Keratinocyte (primary cell): ENCODE measurements at regions not wholly inside any gene's neighbourhood (a gene's known extent, or its start where the extent isn't known, plus 50 kb on each side); places are given as distances from the start of the nearest gene placed in this dataset.

Experiments used
- DNase-seq: peaks from one replicate; pipeline ENCODE4 v3.0.0-alpha.2; 2011; ENCODE audit warnings: low read depth, missing footprints, low spot score
- FAIRE-seq: peaks from 2 replicates; lab custom pipeline; 2011; peaks lifted over from hg19 to GRCh38; lab: Jason Lieb, UNC
- H2AFZ ChIP-seq: 2 replicates; pipeline ENCODE4 v1.6.0; 2012; ENCODE audit warnings: low read length, control low read depth, inconsistent platforms; ENCODE audit not compliant: control insufficient read depth
- H3K27ac ChIP-seq: 2 replicates; pipeline ENCODE4 v1.5.1; 2011; ENCODE audit warnings: low read length; ENCODE audit not compliant: control insufficient read depth, insufficient read depth
- H3K27me3 ChIP-seq: 3 replicates; pipeline ENCODE4 v1.6.0; 2011; ENCODE audit warnings: low read length; ENCODE audit not compliant: control insufficient read depth, insufficient read depth; ENCODE audit errors: extremely low read depth
- H3K36me3 ChIP-seq, 2 experiments: 2 replicates in 1 of 2; 3 replicates in 1 of 2; pipeline ENCODE4 v1.5.1; 2011; ENCODE audit warnings: low read length in 2 of 2, mild to moderate bottlenecking in 1 of 2; ENCODE audit not compliant: control insufficient read depth in 2 of 2, insufficient read depth in 2 of 2; ENCODE audit errors: extremely low read depth in 1 of 2
- H3K4me1 ChIP-seq: 3 replicates; pipeline ENCODE4 v1.5.1; 2011; ENCODE audit warnings: low read length; ENCODE audit not compliant: control insufficient read depth, insufficient read depth; ENCODE audit errors: extremely low read depth
- H3K4me2 ChIP-seq: 3 replicates; pipeline ENCODE4 v1.6.0; 2011; ENCODE audit warnings: low read depth, low read length; ENCODE audit not compliant: control insufficient read depth, insufficient read depth; ENCODE audit errors: extremely low read depth
- H3K4me3 ChIP-seq, 3 experiments: fragments of 200-600 bp in 1 of 3; sonication (generic) in 1 of 3; 2 replicates in 2 of 3; 3 replicates in 1 of 3; pipeline ENCODE4 v1.5.1; 2011 to 2016; ENCODE audit warnings: low read length in 3 of 3, mild to moderate bottlenecking in 3 of 3, control low read depth in 2 of 3, inconsistent platforms in 1 of 3, low read depth in 1 of 3, mixed read lengths in 1 of 3, mixed run types in 1 of 3, moderate library complexity in 1 of 3; ENCODE audit not compliant: control insufficient read depth in 2 of 3, insufficient read depth in 2 of 3; ENCODE audit errors: extremely low read depth in 1 of 3
- H3K79me2 ChIP-seq: 2 replicates; pipeline ENCODE4 v1.6.0; 2012; ENCODE audit warnings: low read length; ENCODE audit not compliant: control insufficient read depth, insufficient read depth
- H3K9ac ChIP-seq: 3 replicates; pipeline ENCODE4 v1.6.0; 2011; ENCODE audit warnings: low read length; ENCODE audit not compliant: control insufficient read depth, insufficient read depth; ENCODE audit errors: extremely low read depth
- H3K9me1 ChIP-seq: 3 replicates; pipeline ENCODE4 v1.6.0; 2011; ENCODE audit warnings: low read length; ENCODE audit not compliant: control insufficient read depth, insufficient read depth; ENCODE audit errors: extremely low read depth
- H3K9me3 ChIP-seq: 2 replicates; pipeline ENCODE4 v1.5.1; 2012; ENCODE audit warnings: low read depth, low read length; ENCODE audit not compliant: control insufficient read depth
- H4K20me1 ChIP-seq: 3 replicates; pipeline ENCODE4 v1.6.0; 2011; ENCODE audit warnings: low read length; ENCODE audit not compliant: control insufficient read depth, insufficient read depth; ENCODE audit errors: extremely low read depth
- EZH2 ChIP-seq: IDR thresholded peaks from one replicate; pipeline ENCODE4 v1.6.1; 2012; ENCODE audit warnings: inconsistent platforms, mild to moderate bottlenecking, low read length, moderate library complexity
- dilution Hi-C: fragments of 300-500 bp; cut with MboI; formaldehyde crosslinking; loops from one replicate; pipeline ENCODE4 v1.7.0; 2020; ENCODE audit warnings: low sequenced_read_pairs; ENCODE audit not compliant: extremely low pct_ligation_motif_present
- TF ChIP-seq, protein P1 (sequence below), 3 experiments: IDR thresholded peaks in 1 of 3; conservative IDR thresholded peaks in 1 of 3; optimal IDR thresholded peaks in 1 of 3; 2 replicates in 2 of 3; 3 replicates in 1 of 3; pipeline versions ENCODE3 to v1.5.1; 2011; ENCODE audit warnings: low read length in 3 of 3, mild to moderate bottlenecking in 3 of 3, moderate library complexity in 2 of 3, control low read depth in 1 of 3, inconsistent platforms in 1 of 3; ENCODE audit not compliant: insufficient read depth in 2 of 3; ENCODE audit errors: extremely low read depth in 1 of 3

DNA sequence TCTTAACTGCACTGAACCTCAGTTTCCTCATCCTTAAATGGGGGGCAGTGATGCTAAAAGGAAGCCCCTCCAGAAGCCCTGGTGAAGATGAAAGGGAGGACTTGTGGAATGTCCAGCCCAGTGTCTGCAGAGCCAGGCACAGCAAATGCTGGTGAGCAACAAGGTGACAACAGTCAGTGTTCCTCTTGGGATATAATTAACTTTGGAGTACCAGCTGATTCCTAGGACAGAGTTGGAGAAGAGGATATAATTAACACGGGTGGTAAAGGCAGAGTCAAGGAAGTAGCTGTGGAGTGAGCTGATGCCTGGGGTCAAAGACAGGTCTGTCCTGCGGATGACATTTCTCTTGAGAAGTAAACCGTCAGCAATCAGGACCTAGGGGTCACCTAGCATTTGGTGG lies 60.7 kb upstream of the MRPS6 start:
- dilution Hi-C loops: no loop called here
- Histone ChIP-seq H3K4me2 (no peak overlapping the region), H3K9ac (no peak overlapping the region), H2AFZ (no peak overlapping the region), H4K20me1 (no peaks in the 10 kb centered on the region), H3K36me3 (no peaks in the 10 kb centered on the region), H3K27me3 (no peaks in the 10 kb centered on the region), H3K9me3 (peaks cover 13% of the 10 kb centered on the region), H3K4me1 (no peaks in the 10 kb centered on the region), H3K9me1 (no peaks in the 10 kb centered on the region), H3K4me3 (no peak overlapping the region), H3K27ac (no peak overlapping the region), H3K79me2 (no peaks in the 10 kb centered on the region)
- TF ChIP-seq, protein P1, sequence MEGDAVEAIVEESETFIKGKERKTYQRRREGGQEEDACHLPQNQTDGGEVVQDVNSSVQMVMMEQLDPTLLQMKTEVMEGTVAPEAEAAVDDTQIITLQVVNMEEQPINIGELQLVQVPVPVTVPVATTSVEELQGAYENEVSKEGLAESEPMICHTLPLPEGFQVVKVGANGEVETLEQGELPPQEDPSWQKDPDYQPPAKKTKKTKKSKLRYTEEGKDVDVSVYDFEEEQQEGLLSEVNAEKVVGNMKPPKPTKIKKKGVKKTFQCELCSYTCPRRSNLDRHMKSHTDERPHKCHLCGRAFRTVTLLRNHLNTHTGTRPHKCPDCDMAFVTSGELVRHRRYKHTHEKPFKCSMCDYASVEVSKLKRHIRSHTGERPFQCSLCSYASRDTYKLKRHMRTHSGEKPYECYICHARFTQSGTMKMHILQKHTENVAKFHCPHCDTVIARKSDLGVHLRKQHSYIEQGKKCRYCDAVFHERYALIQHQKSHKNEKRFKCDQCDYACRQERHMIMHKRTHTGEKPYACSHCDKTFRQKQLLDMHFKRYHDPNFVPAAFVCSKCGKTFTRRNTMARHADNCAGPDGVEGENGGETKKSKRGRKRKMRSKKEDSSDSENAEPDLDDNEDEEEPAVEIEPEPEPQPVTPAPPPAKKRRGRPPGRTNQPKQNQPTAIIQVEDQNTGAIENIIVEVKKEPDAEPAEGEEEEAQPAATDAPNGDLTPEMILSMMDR (optimal IDR thresholded peaks at IDR 0.05 in 1 of 3, IDR thresholded peaks at IDR 0.05 in 1 of 3, conservative IDR thresholded peaks at IDR 0.05 in 1 of 3; ENCODE audit: extremely low read depth in 1 of 3, insufficient read depth in 2 of 3, low read length in 3 of 3): no peak
- no peak for TF ChIP-seq EZH2
- DNase-seq (no peak), FAIRE-seq (no peak)

DNA sequence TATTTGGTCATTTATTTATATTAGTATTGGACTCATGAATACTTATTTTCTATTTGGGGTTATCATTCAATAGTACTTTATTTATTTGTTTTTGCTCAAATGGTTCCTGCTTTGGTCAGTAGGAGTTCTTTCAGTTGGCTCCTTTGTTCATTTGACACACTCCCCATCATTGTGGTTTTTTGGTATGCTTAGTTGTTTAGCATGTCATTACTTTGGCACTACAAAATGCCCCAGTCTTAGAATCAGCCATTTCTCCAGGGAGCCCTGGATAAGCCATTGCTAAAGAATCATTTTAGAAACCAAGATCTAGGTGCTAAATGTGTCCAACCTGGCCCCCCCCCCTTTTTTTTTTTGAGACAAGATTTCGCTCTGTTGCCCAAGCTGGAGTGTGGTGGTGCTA lies 61.7 kb upstream of the MRPS6 start:
- Histone ChIP-seq H3K27me3 (no peaks in the 10 kb centered on the region), H4K20me1 (no peaks in the 10 kb centered on the region), H3K4me2 (no peak overlapping the region), H3K4me1 (no peaks in the 10 kb centered on the region), H3K9me3 (peaks cover 13% of the 10 kb centered on the region), H3K36me3 (no peaks in the 10 kb centered on the region), H3K27ac (no peak overlapping the region), H3K9me1 (no peaks in the 10 kb centered on the region), H3K9ac (no peak overlapping the region), H3K79me2 (no peaks in the 10 kb centered on the region), H3K4me3 (no peak overlapping the region), H2AFZ (no peak overlapping the region)
- FAIRE-seq (no peak), DNase-seq (no peak)
- dilution Hi-C loops: no loop called here
- TF ChIP-seq, protein P1 (optimal IDR thresholded peaks at IDR 0.05 in 1 of 3, IDR thresholded peaks at IDR 0.05 in 1 of 3, conservative IDR thresholded peaks at IDR 0.05 in 1 of 3; ENCODE audit: extremely low read depth in 1 of 3, insufficient read depth in 2 of 3, low read length in 3 of 3): no peak
- no peak for TF ChIP-seq EZH2
